Epithelial cell of proximal tubule (primary cell): ENCODE measurements at regions not wholly inside any gene's neighbourhood (a gene's known extent, or its start where the extent isn't known, plus 50 kb on each side); places are given as distances from the start of the nearest gene placed in this dataset.

Experiments
- DNase-seq: peaks from one replicate; pipeline ENCODE4 v3.0.0-alpha.2; 2011; ENCODE audit warnings: low read depth
- H3K4me3 ChIP-seq: 2 replicates; pipeline ENCODE4 v1.5.1; 2011; ENCODE audit warnings: low read depth, mild to moderate bottlenecking, low read length
- CTCF ChIP-seq: conservative IDR thresholded peaks from 2 replicates; pipeline ENCODE4 v1.5.1; 2012; ENCODE audit warnings: low read depth, mild to moderate bottlenecking, low read length

- H3K4me3 ChIP-seq = no peak overlapping the region
- TF ChIP-seq CTCF = no peak
- no peak for DNase-seq
Measured at GRCh38 chr6:106875782-106876321, 98.7 kb downstream of the CD24 start.

GRCh38 chr6:106874481-106874880 is 100.0 kb downstream of the CD24 start:
- no peak for DNase-seq
- H3K4me3 ChIP-seq = no peak overlapping the region
- no peak for TF ChIP-seq CTCF

GRCh38 chr6:106872049-106872448 is 102.5 kb downstream of the CD24 start:
- no peak for DNase-seq
- H3K4me3 ChIP-seq = no peak overlapping the region

GRCh38 chr6:106870824-106871717 is 103.5 kb downstream of the CD24 start:
- TF ChIP-seq CTCF = no peak
- DNase-seq = no peak

More at GRCh38 chr6:106872049-106872448, 102.5 kb downstream of the CD24 start:
- TF ChIP-seq CTCF = no peak

GRCh38 chr6:106870069-106870468 is 104.5 kb downstream of the CD24 start:
- H3K4me3 ChIP-seq = no peak overlapping the region
- DNase-seq = peak; percentile 93

More at GRCh38 chr6:106870824-106871717, 103.5 kb downstream of the CD24 start:
- peak overlapping the region; percentile 1 for H3K4me3 ChIP-seq

GRCh38 chr6:106869203-106869602 is 105.3 kb downstream of the CD24 start:
- no peak for DNase-seq
- no peak for TF ChIP-seq CTCF
- no peak overlapping the region for H3K4me3 ChIP-seq

More at GRCh38 chr6:106870069-106870468, 104.5 kb downstream of the CD24 start:
- no peak for TF ChIP-seq CTCF
